GM21367 (cell line): ENCODE measurements at regions not wholly inside any gene's neighbourhood (a gene's known extent, or its start where the extent isn't known, plus 50 kb on each side); places are given as distances from the start of the nearest gene placed in this dataset.

ENCODE experiments used
- ATAC-seq: cut with Tn5 transposase; IDR thresholded peaks from one replicate; pipeline ENCODE4 v1.9.1; 2021; ENCODE audit not compliant: unreplicated experiment

DNA sequence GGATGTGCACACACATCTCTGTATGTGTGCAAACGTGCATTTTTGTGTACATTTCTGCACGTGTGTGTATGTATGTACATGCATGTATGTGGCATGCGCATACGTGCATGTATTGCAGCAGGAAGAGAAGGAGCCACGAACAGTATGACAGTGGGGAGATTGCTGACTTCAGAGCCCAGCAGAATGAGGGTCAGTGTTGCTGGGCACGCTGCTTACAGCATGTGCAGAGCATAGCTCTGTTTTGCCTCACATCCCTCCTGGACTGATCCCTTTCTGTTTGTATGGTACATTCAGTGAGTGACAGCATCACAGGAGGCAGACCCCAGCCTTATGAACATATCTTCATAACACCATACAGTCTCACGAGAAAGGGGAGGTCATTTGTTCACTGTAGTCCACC is 934.0 kb upstream of the EEF2KMT start:
- ATAC-seq: no peak

DNA sequence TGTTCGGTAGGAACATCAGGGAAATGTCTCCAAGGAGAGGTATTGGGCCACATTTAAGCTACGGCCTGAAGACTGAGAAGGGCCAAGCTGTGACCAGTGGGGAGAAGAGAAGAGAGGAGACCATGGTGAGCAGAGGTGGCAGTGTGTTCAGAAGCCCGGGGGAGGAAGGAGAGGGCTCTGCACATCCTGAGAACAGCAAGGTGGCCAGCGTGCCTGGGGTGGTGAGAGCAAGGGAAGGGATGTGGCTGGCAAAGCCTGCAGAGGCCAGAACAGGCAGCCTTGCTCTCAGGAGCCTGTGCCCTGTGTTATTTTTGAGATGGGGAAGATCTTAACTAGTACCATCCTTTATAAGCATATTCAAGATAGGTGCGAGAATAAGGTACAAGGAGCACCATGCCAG is 933.5 kb upstream of the EEF2KMT start:
- ATAC-seq: no peak

DNA sequence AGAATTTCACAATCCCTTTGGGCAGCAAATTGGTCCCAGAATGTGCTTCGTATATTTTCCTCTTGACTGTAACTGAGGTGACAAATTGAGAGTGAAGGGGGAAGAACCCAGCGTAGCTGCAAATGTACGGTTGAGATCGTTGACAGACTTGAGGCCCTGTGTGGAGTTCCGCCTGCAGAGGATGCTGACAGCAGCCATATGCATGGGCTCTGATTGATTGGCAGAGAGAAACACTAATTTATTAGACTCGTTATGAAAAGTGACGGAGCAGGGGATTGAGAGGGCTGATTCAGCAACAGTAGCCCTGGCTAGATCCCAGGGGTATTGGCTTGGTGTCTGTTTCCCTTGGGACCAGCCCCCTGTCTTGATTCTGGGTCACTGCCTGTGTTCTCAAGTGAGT is 930.1 kb upstream of the EEF2KMT start:
- no peak for ATAC-seq

DNA sequence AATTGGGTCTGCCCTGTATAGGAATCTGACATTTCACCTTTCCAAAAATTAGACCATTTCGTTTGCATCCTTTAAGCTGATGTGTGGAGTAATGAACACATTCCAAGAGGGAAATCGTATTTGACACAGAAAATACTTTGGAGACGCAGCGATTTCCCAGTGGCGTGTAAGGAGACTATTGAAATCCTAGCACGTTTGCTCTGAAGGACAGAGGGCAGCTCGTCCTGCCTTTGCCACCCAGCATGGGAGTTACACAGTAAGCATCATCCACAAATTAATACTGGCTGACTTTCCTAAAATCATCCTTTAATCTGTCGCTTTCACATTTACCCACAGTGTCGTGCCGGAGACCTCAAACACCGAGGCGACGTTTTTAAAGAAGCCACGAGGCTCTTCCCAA is 925.9 kb upstream of the EEF2KMT start:
- ATAC-seq: no peak

DNA sequence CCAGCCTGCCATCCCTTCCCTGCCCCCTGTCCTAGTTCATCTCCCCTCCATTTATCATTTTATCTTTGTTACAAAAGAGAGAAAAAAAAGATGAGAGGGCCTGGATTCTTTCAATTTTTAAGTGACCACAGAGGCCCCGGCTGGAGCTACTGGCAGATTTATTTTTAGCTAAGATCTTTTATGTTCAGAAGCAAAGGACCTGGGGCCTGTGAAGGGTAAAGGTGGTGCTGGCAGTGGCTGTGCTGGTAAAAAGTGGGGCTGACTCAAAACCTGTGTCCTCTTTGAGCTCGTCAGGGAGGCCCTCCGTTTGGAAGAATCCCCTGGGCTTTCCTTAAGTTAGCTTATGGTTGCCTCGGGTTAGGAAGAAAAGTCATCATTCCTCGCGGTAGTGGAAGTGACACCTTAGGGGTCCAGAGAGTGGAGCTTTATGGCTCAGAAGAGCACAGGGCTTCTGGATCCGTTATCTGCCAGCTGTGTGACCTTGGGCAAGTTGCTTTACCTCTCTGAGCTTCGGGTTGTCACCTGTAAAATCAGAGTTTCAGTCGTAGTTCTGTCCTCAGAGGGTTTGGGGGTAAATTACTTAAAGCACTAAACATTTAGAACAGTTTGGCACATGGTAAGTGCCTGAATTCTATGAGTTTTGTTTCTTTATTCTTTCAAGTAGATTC is 923.8 kb upstream of the EEF2KMT start:
- ATAC-seq: no peak

DNA sequence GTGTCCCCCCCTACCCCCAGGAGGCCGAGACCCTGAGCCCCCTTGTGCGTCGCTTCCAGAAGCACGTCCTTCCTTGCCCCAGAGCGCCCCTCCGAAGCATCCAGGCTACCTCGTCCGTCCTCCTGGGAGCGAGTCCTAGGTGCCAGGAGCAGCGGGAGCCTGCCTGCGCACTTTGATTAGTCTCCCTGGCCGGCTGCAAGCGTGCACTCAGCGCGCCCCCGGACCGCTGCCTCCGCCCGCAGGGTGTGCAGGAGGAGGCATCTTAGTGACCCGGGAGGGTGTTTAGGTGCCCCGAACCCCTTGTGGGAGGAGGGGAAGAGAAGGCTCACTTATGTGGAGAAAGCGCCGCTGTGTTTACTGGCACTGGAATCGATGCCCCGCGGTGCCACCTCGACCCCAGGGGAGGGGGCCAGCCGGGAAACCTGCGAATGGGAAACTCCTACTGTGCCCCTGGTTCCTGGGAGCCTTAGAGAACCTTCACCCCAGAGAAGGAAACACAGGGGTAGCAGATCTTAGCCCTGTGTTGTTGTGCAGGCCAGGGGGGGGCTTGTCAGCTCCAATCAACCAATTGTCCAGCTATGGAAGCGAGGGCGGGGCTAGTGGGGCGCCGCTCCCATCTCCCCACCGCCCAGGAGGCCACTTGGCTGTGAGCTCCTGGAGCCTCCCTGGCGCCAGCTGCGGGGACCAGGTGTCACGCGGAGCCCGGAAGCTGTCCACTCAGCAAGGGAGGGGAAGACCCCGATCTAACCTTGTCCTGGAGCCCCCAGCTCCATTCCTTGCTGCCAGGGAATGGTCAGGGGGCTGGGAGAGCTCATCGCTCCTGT is 922.8 kb upstream of the EEF2KMT start:
- no peak for ATAC-seq

DNA sequence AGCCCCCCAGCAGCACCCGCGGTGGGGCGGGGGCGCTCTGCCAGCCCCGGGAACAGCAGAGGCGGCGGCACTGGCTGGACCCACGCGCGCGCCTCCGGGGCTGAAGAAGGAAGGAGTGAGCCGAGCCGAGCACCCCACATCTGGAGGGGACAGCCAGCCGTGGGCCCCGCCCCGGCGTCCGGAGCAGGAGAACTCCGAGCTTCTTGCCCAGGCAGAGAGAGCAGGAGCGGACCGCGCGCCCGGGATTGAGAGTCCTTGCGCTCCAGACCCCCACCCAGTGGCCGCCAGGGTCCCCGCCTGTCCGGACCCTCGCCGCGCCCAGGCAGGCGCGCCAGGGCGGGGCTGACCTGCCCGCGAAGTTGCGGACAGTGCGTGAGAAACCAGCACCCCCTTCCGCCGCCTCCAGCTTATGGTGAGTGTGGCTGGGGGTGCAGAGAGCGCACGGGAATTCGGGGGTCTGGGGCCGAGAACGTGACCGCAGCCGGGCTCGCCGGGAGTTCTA is 921.9 kb upstream of the EEF2KMT start:
- ATAC-seq: no peak

DNA sequence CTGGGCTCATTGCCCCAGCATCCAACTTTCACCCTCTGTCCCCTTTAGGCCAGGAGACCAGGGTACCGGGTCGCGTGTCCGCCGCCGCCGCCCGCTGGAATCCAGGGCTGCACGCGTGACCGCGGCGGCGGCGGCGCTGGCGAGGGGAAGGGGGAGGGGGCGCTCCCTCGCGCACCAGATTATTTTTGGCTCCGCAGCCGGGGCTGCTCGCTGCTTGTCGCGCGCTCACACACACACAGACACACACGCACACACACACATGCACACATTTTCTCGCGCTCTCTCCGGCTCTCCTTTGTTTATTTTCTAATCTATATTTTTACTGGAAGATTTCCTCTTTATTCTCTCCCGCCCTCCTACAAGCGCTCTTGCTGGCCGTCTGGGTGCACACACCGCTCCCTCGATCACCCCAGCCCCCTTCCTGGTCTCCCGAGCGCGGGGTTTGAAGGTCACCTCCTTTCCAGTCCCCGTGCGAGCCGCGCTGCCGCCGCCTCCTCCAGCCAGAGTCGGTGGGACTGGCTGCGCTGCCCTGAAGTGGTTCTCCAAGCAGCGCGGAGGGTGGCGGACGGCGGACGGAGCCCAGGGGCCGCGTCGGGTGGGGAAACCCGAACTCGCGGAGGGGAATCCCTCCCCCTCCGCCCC is 921.4 kb upstream of the EEF2KMT start:
- no peak for ATAC-seq

DNA sequence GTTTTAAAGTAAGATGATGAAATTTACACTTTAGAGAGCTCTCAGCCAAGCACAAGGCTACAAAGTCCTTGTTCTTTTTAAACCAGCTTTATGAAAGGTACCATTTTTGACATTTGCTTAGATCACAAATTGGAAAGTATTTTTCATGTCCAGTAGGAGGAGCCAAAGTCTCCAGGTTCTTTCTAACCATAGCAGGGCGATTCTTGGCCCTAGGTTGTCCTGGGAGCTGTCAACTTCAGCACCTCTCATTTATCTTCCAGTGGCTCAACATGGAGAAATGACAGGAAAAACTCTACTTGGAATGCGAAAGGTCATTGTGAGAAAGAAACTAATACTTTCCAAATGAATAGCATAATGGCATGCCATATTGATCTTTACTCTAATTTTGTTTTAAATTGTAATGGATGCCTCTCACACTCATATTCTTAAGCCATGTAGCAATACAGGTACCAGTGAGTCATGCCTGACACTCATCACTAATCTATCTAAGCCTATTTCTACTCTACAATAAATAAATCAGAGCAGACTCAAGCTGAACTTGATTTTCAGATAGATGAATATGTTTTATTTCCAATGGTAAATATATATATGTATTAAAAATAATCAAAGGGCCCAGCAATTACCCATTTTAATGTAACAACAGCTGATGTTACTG is 919.1 kb upstream of the EEF2KMT start:
- ATAC-seq: no peak

DNA sequence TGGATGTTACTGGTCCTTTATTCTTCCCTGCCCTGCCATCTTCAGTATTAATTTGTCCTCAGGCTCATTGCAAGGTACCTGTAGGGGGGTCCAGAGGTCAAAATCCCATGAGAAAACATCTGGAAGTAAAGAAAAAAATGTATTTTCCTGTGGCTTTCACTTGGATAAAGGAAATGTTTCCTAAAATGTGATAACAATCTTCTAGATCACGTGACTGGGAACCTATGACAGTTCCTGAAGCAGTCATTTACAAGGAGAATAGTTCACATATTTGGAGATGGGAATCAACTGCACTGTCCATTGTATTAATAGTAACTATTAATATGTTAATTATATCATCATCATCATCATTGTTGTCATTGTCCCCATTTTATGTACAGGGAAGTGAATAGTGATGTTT is 915.1 kb upstream of the EEF2KMT start:
- no peak for ATAC-seq

DNA sequence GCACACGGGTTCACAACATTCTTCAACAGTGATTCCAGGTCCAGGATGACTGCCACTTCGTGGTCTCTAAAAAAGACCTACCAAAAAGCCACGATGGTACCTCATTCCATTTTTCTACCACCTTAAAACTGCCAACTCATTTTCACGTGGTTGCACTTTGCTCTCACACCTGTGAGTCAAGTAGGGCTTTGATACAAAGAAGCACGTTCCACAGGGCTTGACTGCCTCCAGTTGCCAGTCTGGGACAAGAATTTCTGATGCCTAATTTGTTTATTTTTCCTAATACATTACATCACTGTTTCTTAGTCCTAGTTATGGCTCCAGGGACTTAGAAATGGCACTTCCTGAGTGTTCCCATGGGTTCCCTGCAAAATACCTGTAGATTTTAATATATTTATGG is 911.6 kb upstream of the EEF2KMT start:
- ATAC-seq: no peak

DNA sequence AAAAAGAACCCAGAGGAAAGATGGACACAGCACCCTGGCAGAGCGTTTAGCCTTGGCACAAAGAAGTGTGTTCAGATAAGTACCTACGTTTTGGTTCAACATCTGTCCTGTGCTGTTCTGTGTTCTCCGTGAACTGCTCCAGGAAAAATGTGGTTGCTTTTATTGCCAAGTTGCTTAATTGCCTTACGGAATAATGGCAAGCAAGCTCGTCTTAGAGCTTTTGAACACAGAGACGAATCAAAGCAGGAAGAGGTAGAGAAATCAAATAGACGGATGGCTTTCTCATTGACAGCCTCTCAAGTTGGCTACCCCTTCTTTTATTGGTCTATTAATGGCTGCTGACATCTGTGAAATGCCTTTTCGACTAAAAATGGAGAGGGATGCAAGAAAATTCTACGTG is 911.1 kb upstream of the EEF2KMT start:
- no peak for ATAC-seq

DNA sequence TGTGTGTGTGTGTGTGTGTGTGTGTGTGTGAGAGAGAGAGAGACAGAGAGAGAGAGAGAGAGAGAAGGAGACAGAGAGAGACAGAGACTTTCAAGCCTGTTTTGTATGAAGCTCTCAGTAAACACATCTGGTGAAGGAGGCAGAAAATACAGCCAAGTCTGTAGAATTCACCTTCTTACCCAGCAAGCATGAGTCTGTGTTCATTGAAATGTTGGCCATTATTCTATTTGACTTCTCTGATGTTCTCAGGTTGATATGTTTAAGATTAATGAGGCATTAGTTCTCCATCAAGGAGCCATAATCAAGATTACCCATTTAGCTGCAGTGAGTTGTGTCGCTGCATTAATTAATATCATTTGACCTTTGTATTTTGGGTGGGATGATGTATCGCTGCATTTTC is 895.8 kb upstream of the EEF2KMT start:
- ATAC-seq: no peak

DNA sequence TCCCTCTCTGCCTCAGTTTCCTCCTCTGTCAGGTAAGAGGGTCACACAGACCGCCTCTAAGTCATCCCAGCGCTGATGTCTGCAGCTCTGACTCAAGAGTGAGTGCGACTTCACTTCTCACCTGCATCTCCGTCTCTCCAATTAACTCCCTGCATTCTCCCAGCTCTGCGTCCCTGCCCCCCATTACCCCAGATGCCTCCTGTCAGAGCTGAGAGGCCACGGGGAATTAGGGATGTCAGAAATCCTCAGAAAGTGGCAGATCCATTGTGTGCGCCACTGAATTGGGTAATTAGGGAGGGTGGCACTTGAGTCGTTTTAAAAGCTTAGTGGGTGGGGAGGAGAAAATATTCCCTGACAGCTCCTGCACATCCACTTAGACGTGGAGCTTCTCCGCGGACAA is 885.4 kb upstream of the EEF2KMT start:
- ATAC-seq: no peak

DNA sequence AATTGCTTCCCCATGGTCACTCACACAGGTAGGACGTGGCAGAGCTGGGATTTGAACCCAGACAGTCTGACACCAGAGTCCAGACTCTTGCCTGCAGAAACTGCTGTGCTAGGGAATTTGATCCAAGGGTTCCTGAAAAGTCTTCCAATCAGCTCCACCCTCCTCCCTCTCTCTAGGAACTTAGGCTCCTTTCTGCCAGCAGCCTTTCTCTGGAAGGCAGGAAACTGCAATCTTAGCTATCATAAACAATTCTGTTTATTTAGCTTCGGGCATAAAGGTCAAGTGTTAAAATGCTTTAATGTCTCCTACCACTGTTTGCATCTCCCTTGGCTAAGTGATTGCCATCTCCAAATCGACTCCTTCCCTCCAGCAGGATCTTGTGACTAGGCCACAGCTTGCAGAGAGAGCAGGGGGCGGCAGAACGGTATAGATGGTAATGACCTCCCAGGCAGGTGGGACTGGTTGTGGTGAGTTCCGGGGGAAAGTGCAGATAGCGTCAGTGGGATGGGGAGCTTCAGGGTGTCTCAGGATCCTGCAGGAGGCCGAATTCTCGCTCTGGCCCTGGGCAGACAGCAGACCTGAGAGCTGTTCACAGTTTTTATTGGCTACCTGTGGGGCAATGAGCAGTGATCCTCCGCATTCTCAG is 882.4 kb upstream of the EEF2KMT start:
- ATAC-seq: no peak

DNA sequence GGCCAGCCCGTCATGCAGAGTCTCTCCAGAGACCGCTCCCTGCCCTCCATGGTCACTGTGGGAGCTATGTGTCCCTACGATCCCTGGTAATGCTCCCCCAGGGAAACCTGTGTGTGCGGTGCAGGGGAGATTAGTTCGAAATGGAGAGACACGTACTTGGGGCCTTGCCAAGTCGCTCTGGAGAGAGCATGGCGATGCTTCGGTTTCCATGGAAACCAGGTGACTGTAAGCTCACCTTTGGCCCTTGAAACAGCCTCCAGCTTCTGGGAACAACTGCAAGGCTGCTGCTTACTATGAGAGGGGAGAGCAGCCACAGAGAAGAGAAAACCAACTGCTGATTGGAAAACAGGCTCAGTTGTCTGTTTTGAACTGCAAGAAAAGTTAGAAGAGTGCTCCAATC is 879.7 kb upstream of the EEF2KMT start:
- no peak for ATAC-seq

DNA sequence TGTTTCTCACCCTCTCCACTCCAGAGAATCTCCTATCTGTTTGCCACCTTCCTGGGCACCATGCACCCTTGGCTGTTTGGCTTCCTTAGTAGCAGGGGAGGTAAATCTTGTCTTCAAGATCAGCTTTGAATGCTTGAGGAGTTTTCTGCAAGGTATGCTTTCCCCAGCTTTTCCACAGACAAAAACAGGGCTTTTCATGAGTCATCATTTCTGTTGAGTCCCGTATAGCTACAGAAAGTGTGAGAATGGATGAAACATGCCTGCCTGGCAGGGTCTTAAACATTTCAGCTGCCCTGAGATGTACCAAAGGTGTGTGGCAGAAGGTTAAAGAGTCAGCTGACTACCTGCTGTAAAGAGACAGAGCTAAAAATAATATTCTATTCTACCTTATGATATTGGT is 875.2 kb upstream of the EEF2KMT start:
- ATAC-seq: no peak

DNA sequence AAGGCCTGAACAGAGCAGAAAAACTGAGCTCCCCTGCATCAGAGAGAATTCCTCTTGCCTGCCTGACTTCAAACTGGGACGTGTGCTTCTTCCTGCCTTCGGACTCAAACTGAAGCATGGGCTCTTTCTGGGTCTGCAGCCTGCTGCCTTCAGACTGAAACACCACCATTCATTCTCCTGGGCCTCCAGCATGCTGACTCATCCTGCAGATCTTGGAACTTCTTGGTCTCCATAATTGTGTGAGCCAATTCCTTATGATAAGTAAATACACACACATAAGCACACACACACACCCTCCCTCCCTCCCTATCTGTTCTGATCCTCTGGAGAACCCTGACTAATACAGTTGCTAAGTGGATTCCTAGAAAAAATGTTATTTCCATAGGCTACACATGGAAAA is 874.3 kb upstream of the EEF2KMT start:
- no peak for ATAC-seq

DNA sequence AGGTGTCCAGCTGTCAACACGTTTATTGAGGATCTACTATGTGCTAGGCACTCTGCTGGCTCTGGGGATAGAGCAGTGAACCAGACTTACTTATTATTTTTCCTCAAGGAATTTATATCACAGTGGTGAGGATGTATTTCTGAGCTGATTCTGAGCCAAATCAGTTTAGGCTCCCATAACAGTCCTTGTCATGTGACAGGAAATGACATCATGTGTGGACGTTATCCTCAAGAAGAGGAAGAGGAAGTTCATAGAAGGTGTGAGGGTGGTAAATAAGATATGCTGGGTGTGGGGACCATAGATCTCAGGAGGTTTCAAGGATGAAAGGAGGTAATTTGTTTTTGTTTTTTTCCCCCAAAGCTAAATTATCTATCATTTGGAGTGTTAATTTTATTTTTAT is 873.5 kb upstream of the EEF2KMT start:
- no peak for ATAC-seq

DNA sequence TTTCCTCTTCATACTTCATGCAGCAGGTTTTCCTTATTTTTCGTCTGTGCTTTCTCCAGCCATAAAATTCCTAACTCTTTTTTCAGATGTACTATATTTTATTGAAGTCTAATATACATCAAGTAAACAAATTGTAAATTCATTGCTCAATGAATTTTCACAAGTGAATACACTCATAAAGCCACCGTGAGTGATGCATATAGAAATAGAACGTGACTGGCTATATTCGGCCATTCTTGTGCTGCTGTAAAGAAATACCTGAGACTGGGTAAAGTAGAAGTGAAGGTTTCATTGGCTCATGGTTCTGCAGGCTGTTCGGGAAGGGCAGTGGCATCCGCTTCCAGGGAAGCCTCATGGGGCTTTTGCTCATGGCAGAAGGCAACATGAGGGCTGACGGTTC is 868.4 kb upstream of the EEF2KMT start:
- no peak for ATAC-seq

DNA sequence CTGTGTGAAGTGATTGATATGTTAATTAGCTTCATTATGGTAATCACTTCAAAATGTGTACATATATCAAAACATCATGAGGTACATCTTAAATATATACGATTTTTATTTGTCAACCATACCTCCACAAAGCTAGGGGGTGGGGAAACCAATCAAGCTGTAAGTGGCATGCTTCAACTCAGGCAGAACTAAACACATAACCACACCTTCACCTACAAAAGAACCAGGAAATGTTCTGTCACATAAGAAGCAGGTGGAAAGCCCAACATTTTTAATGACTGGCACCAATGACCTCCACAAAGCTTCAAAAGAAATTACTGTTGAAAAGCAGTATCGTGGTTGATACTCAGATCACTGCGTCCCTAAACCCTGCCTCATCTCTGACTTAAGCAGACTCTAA is 867.7 kb upstream of the EEF2KMT start:
- no peak for ATAC-seq
